ENCODE measurements at regions not wholly inside any gene's neighbourhood (a gene's known extent, or its start where the extent isn't known, plus 50 kb on each side); places are given as distances from the start of the nearest gene placed in this dataset.

- TF ChIP-seq CTCF (IDR thresholded peaks at IDR 0.05): no peak
- TF ChIP-seq POLR2AphosphoS5 (IDR thresholded peaks at IDR 0.05; ENCODE audit: low read depth, low read length): no peak
- no peak for TF ChIP-seq REST (IDR thresholded peaks at IDR 0.05; ENCODE audit: insufficient read depth in 1 of 2, low read depth in 2 of 2, low read length in 1 of 2)
- TF ChIP-seq SIN3A (IDR thresholded peaks at IDR 0.05; ENCODE audit: borderline replicate concordance, insufficient read depth, low read depth, low read length): no peak
Observed at GRCh38 chr1:67484492-67484891, 54.3 kb upstream of the SERBP1 start.
